ENCODE measurements at regions not wholly inside any gene's neighbourhood (a gene's known extent, or its start where the extent isn't known, plus 50 kb on each side); places are given as distances from the start of the nearest gene placed in this dataset.

DNA sequence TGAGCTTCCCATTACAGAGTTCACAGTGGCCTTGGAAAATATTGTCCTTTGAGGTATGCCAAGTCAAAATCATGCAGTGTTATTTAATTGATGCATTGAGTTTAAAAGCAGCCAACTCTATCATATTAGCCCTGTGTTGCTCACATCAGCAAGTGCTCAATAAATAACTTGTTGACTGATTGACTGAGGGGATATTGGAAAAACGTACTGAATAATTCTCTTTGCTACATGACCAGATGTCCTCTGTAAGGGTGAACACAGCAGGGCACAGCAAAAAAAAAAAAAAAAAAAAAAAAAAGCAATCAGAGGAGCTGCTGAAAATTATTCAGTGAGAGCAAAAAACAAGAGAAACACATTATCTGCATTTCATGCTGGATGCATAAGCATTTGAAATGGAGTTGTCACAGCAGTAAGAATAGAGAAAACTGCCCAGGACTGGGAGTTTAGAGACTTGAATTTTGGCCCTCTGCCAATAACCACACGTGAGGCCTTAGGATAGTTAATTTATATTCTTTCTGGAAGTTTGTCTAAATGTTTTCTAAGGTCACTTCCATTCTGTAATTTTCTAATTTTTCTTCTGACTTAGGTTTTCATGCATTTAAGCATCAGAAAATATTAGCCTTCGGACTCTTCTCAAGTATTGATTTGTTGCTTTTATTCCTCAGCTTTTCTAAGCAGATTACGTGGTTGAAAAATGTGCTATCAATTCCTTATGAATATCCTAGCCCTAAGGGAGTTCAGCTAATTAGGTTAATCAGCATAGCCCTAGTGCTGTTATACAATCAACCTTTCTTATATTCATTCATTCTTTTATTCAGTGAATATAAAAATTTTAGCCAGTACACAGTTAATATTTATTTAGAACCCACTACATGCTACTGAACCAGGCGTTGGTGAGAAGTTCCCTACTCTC, 246.8 kb upstream of the STXBP5 start:
- no peak for TF ChIP-seq PKNOX1 (IDR thresholded peaks at IDR 0.05)
- no peak for TF ChIP-seq FOXM1 (IDR thresholded peaks at IDR 0.05; ENCODE audit: borderline replicate concordance)
- TF ChIP-seq NFRKB (IDR thresholded peaks at IDR 0.05), result no peak
- TF ChIP-seq L3MBTL2 (conservative IDR thresholded peaks at IDR 0.05), result no peak
- no peak for TF ChIP-seq TARDBP (IDR thresholded peaks at IDR 0.05)
- no peak for TF ChIP-seq SP1 (IDR thresholded peaks at IDR 0.05)
- TF ChIP-seq SUZ12 (IDR thresholded peaks at IDR 0.05), result no peak
- no peak for TF ChIP-seq BHLHE40 (IDR thresholded peaks at IDR 0.05; ENCODE audit: borderline replicate concordance)
- no peak for TF ChIP-seq HDGF (IDR thresholded peaks at IDR 0.05; ENCODE audit: borderline replicate concordance)
- TF ChIP-seq LEF1 (IDR thresholded peaks at IDR 0.05; ENCODE audit: borderline replicate concordance), result no peak
- no peak for TF ChIP-seq CTBP1 (IDR thresholded peaks at IDR 0.05; ENCODE audit: borderline replicate concordance)
- ChIA-PET POLR2A (no interaction called here), CTCF (no interaction called here)
- no peak for DNase-seq (ENCODE audit: extremely low spot score)

DNA sequence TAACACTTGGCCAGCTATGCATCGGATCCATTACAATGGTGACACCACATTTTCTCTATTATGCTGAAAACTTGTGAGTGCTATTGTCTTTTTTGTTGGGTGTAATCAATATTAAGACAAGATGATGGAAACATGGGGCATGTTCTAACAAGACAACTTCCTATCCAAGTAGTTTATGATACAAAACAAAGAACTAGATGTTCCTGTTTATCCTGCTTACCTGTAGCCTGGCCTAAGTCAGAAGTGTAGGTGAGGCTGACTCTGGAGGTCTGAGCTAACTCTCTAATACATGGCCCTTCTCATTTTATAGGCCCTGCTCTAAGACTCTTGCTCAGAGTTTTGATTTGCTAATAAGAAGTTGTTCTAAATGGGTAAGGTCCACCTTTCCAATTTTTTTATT, 242.4 kb upstream of the STXBP5 start:
- ChIA-PET CTCF (no interaction called here), POLR2A (no interaction called here)
- TF ChIP-seq ELF4 (IDR thresholded peaks at IDR 0.05), result no peak
- TF ChIP-seq CTBP1 (IDR thresholded peaks at IDR 0.05; ENCODE audit: borderline replicate concordance), result no peak
- no peak for TF ChIP-seq FOXM1 (IDR thresholded peaks at IDR 0.05; ENCODE audit: borderline replicate concordance)
- no peak for TF ChIP-seq SUZ12 (IDR thresholded peaks at IDR 0.05)
- no peak for TF ChIP-seq TARDBP (IDR thresholded peaks at IDR 0.05)
- no peak for TF ChIP-seq SP1 (IDR thresholded peaks at IDR 0.05)
- no peak for TF ChIP-seq ZNF384 (IDR thresholded peaks at IDR 0.05)
- TF ChIP-seq NFRKB (IDR thresholded peaks at IDR 0.05), result no peak
- TF ChIP-seq HDGF (IDR thresholded peaks at IDR 0.05; ENCODE audit: borderline replicate concordance), result no peak
- TF ChIP-seq ARNT (IDR thresholded peaks at IDR 0.05), result no peak
- no peak for TF ChIP-seq LEF1 (IDR thresholded peaks at IDR 0.05; ENCODE audit: borderline replicate concordance)
- TF ChIP-seq FOXK2 (IDR thresholded peaks at IDR 0.05), result no peak
- TF ChIP-seq PKNOX1 (IDR thresholded peaks at IDR 0.05), result no peak
- no peak for TF ChIP-seq L3MBTL2 (conservative IDR thresholded peaks at IDR 0.05)
- no peak for TF ChIP-seq FOXA1 (IDR thresholded peaks at IDR 0.05)
- TF ChIP-seq BHLHE40 (IDR thresholded peaks at IDR 0.05; ENCODE audit: borderline replicate concordance), result no peak
- no peak for DNase-seq (ENCODE audit: extremely low spot score)

DNA sequence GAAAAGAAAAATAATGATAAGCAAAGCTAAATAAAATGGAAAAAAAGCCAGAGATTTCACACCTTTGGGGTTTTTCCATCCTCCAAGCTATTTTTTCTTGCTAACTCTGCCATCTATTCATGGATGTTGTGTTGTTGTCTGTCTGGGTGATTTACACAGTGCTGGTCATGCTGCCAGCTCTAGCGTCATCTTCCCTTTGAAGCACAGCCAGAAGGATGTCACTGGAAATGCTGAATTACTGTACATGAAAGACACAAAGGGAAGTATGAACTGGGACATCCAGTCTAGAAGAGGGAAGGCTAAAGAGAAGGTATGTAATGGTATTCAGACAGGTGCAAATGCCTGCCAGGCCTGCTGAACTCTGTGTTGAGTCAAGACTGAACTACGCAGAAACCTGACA, 241.9 kb upstream of the STXBP5 start:
- ChIA-PET POLR2A (no interaction called here), CTCF (no interaction called here)
- no peak for DNase-seq (ENCODE audit: extremely low spot score)
- TF ChIP-seq CTBP1 (IDR thresholded peaks at IDR 0.05; ENCODE audit: borderline replicate concordance) (no peak), HDGF (IDR thresholded peaks at IDR 0.05; ENCODE audit: borderline replicate concordance) (no peak), BHLHE40 (IDR thresholded peaks at IDR 0.05; ENCODE audit: borderline replicate concordance) (no peak), ARNT (IDR thresholded peaks at IDR 0.05) (no peak), NFRKB (IDR thresholded peaks at IDR 0.05) (no peak), SUZ12 (IDR thresholded peaks at IDR 0.05) (no peak), PKNOX1 (IDR thresholded peaks at IDR 0.05) (no peak), FOXM1 (IDR thresholded peaks at IDR 0.05; ENCODE audit: borderline replicate concordance) (no peak), FOXK2 (IDR thresholded peaks at IDR 0.05) (no peak), SP1 (IDR thresholded peaks at IDR 0.05) (no peak)

GRCh38 chr6:146965110-146965689, 239.0 kb upstream of the STXBP5 start:
- POLR2A ChIA-PET, result no interaction called here
- CTCF ChIA-PET, result no interaction called here
- DNase-seq (ENCODE audit: extremely low spot score), result no peak
- TF ChIP-seq FOXK2 (IDR thresholded peaks at IDR 0.05) (no peak), ARNT (IDR thresholded peaks at IDR 0.05) (no peak), L3MBTL2 (conservative IDR thresholded peaks at IDR 0.05) (no peak)

- CTCF ChIA-PET, result no interaction called here
- POLR2A ChIA-PET, result no interaction called here
- no peak for DNase-seq (ENCODE audit: extremely low spot score)
- TF ChIP-seq FOXA1 (IDR thresholded peaks at IDR 0.05), result no peak
- TF ChIP-seq ARNT (IDR thresholded peaks at IDR 0.05), result no peak
- TF ChIP-seq LEF1 (IDR thresholded peaks at IDR 0.05; ENCODE audit: borderline replicate concordance), result no peak
- TF ChIP-seq HDGF (IDR thresholded peaks at IDR 0.05; ENCODE audit: borderline replicate concordance), result no peak
- TF ChIP-seq FOXK2 (IDR thresholded peaks at IDR 0.05), result no peak
- TF ChIP-seq L3MBTL2 (conservative IDR thresholded peaks at IDR 0.05), result no peak
- no peak for TF ChIP-seq ZNF384 (IDR thresholded peaks at IDR 0.05)
- no peak for TF ChIP-seq CTBP1 (IDR thresholded peaks at IDR 0.05; ENCODE audit: borderline replicate concordance)
- TF ChIP-seq ELF4 (IDR thresholded peaks at IDR 0.05), result no peak
- no peak for TF ChIP-seq FOXM1 (IDR thresholded peaks at IDR 0.05; ENCODE audit: borderline replicate concordance)
- no peak for TF ChIP-seq SUZ12 (IDR thresholded peaks at IDR 0.05)
- TF ChIP-seq NFRKB (IDR thresholded peaks at IDR 0.05), result no peak
- no peak for TF ChIP-seq PKNOX1 (IDR thresholded peaks at IDR 0.05)
- TF ChIP-seq SP1 (IDR thresholded peaks at IDR 0.05), result no peak
- no peak for TF ChIP-seq TARDBP (IDR thresholded peaks at IDR 0.05)
- TF ChIP-seq BHLHE40 (IDR thresholded peaks at IDR 0.05; ENCODE audit: borderline replicate concordance), result no peak
Observed at GRCh38 chr6:146968041-146968760, 236.0 kb upstream of the STXBP5 start.

Measured in HEK293T (cell line).